Islet of Langerhans (tissue), 1 donor: ENCODE measurements at regions not wholly inside any gene's neighbourhood (a gene's known extent, or its start where the extent isn't known, plus 50 kb on each side); places are given as distances from the start of the nearest gene placed in this dataset.

ENCODE experiments used
- FAIRE-seq: peaks from one replicate; lab custom pipeline; 2011; peaks lifted over from hg19 to GRCh38; lab: Jason Lieb, UNC

DNA sequence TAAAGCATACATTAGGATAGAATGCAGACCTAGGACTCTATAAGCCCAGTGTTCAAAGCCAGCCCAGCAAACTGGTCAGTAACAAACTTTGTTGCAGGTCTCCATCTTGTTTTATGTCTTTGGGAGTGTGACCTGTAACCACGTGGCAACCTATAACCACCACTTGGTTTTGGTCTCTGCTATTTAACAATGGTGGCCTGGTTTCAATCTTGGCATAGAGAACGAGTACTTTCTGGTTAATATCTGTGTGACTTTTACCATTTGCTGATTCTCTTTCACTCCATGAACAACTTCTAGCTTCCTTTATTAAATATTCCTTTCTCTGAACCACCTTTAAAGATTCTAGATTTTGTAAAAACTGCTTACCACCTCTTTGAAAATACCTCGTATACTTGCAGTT lies 118.5 kb downstream of the KCNS3 start:
- no peak for FAIRE-seq

DNA sequence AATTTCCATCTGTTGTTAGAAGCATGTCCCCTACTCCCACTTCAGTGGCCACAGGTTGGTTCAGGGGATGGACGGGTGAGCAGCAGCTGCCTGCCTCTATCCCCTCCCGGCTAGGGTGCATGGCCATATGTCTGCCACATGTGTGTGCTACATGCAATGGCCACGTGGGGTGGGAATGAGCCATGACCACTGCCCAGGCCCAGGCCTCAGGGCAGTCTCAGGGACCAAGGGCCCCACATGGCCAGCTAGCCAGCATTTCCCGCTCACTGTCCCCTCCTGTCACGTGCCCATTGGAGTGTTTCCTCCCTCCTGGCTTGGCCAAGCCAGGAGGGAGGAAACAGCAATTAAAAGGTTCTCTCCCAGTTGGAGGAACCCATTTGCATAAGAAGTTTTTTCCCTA lies 117.1 kb downstream of the KCNS3 start:
- no peak for FAIRE-seq
